ENCODE measurements at regions not wholly inside any gene's neighbourhood (a gene's known extent, or its start where the extent isn't known, plus 50 kb on each side); places are given as distances from the start of the nearest gene placed in this dataset.

GRCh38 chr2:138931284-138932256 lies 151.4 kb upstream of the NXPH2 start:
- no peaks in the 10 kb centered on the region for H3K27me3 ChIP-seq
- ATAC-seq (no peak), DNase-seq (no peak)
- H3K4me1 ChIP-seq: no peaks in the 10 kb centered on the region
- no peaks in the 10 kb centered on the region for H3K9me3 ChIP-seq
- no peak overlapping the region for H3K4me3 ChIP-seq
- no peak overlapping the region for H3K27ac ChIP-seq
- H3K36me3 ChIP-seq: no peaks in the 10 kb centered on the region
- intact Hi-C loops (cut with DNase I): no loop called here
- TF ChIP-seq CTCF (IDR thresholded peaks at IDR 0.05): no peak

GRCh38 chr2:138930571-138930970 lies 150.4 kb upstream of the NXPH2 start:
- H3K27me3 ChIP-seq: no peaks in the 10 kb centered on the region
- H3K9me3 ChIP-seq: no peaks in the 10 kb centered on the region
- H3K4me1 ChIP-seq: no peaks in the 10 kb centered on the region
- H3K36me3 ChIP-seq: no peaks in the 10 kb centered on the region
- intact Hi-C loops (cut with DNase I): no loop called here
- H3K4me3 ChIP-seq: no peak overlapping the region
- no peak for TF ChIP-seq CTCF (IDR thresholded peaks at IDR 0.05)
- H3K27ac ChIP-seq: no peak overlapping the region
- no peak for DNase-seq
- ATAC-seq: no peak

- Histone ChIP-seq H3K4me3 (no peak overlapping the region), H3K9me3 (no peaks in the 10 kb centered on the region), H3K4me1 (no peaks in the 10 kb centered on the region), H3K27ac (no peak overlapping the region), H3K27me3 (no peaks in the 10 kb centered on the region), H3K36me3 (no peaks in the 10 kb centered on the region)
- no peak for ATAC-seq
- no peak for DNase-seq
- intact Hi-C loops (cut with DNase I): no loop called here
- TF ChIP-seq CTCF (IDR thresholded peaks at IDR 0.05): no peak
These were observed 148.3 kb upstream of the NXPH2 start for GRCh38 chr2:138928374-138929021.

GRCh38 chr2:138922973-138923563 lies 142.9 kb upstream of the NXPH2 start:
- peak; percentile 13 for TF ChIP-seq CTCF (IDR thresholded peaks at IDR 0.05)

GRCh38 chr2:138919120-138919747 lies 139.0 kb upstream of the NXPH2 start:
- Histone ChIP-seq H3K27me3 (no peaks in the 10 kb centered on the region), H3K4me1 (no peaks in the 10 kb centered on the region), H3K27ac (no peak overlapping the region), H3K4me3 (no peak overlapping the region), H3K36me3 (no peaks in the 10 kb centered on the region), H3K9me3 (no peaks in the 10 kb centered on the region)
- TF ChIP-seq CTCF (IDR thresholded peaks at IDR 0.05): no peak
- DNase-seq (no peak), ATAC-seq (no peak)
- intact Hi-C loops (cut with DNase I): no loop called here

More at GRCh38 chr2:138922973-138923563, 142.9 kb upstream of the NXPH2 start:
- no peaks in the 10 kb centered on the region for H3K36me3 ChIP-seq
- H3K27me3 ChIP-seq: no peaks in the 10 kb centered on the region
- H3K27ac ChIP-seq: no peak overlapping the region
- ATAC-seq (no peak), DNase-seq (no peak)
- intact Hi-C loops (cut with DNase I): no loop called here
- H3K4me1 ChIP-seq: no peaks in the 10 kb centered on the region
- H3K4me3 ChIP-seq: no peak overlapping the region
- no peaks in the 10 kb centered on the region for H3K9me3 ChIP-seq

Data from upper lobe of right lung (tissue), 1 donor.